Activated T-cell treated with anti-CD3 and anti-CD28 coated beads, Interleukin-2, amount 50 U/mL, for 72 hours (primary cell): ENCODE measurements at regions not wholly inside any gene's neighbourhood (a gene's known extent, or its start where the extent isn't known, plus 50 kb on each side); places are given as distances from the start of the nearest gene placed in this dataset.
"Not testable (repeated sequence)": the region's sequence is repeated elsewhere in the genome, so short reads cannot be mapped to it uniquely, and the experiment has no call there.

ENCODE experiments used
- ATAC-seq, 2 donors: fragments of 150-1000 bp; cut with Tn5 transposase; replicated peaks in 1 of 2; 2 replicates each; pipeline ENCODE4 v1.10.0; 2021; ENCODE audit warnings: moderate library complexity in 2 of 2, mild to moderate bottlenecking in 1 of 2
- DNase-seq, 2 donors: peaks; one replicate each; pipeline ENCODE4 v3.0.0; 2021 to 2022; ENCODE audit warnings: mixed read lengths in 1 of 2
- H3K27ac Mint-ChIP-seq: one replicate; pipeline ENCODE4 v1.8.0; 2022; ENCODE audit warnings: mild to moderate bottlenecking, moderate library complexity, mixed read lengths
- H3K27me3 Mint-ChIP-seq: one replicate; pipeline ENCODE4 v1.8.0; 2022; ENCODE audit warnings: low read depth, mixed read lengths
- H3K36me3 Mint-ChIP-seq, 2 donors: one replicate each; pipeline ENCODE4 v1.8.0; 2022; ENCODE audit warnings: mixed read lengths in 2 of 2, mild to moderate bottlenecking in 1 of 2; ENCODE audit not compliant: insufficient read depth in 2 of 2
- H3K4me1 Mint-ChIP-seq: one replicate; pipeline ENCODE4 v1.8.0; 2022; ENCODE audit warnings: low read depth, mixed read lengths
- H3K4me3 Mint-ChIP-seq, 2 donors: one replicate each; pipeline ENCODE4 v1.8.0; 2022; ENCODE audit warnings: mild to moderate bottlenecking in 2 of 2, mixed read lengths in 2 of 2, moderate library complexity in 2 of 2
- H3K9me3 Mint-ChIP-seq, 2 donors: one replicate each; pipeline ENCODE4 v1.8.0; 2022; ENCODE audit warnings: mixed read lengths in 2 of 2

GRCh38 chr9:78142264-78142663, 93.6 kb upstream of the CEP78 start:
- H3K9me3 Mint-ChIP-seq = peaks cover 10 to 15% of the 10 kb centered on the region in 2 donors
- not testable (repeated sequence) for H3K27ac Mint-ChIP-seq, H3K27me3 Mint-ChIP-seq, H3K4me3 Mint-ChIP-seq, H3K4me1 Mint-ChIP-seq, ATAC-seq, DNase-seq
- peaks cover 12 to 19% of the 10 kb centered on the region in 2 donors for H3K36me3 Mint-ChIP-seq

DNA sequence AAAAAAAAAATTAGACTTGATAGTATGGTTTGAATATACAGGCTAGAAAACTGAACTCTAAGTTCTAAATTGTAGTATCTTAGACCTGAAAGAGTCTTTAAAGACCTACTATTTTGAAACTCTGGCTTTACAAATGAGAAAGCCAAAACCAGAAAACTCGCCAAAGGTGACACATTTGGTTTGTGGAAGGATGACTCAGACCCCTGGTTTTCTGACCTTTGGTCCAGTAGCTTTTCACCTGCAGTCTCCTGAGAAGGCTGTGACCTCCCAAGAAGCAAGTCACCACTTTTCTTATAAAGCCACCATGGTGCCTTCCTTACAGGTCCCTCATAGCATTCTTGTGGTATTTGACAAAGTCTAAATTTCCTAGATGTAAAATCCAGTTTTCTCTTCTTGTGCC, 102.1 kb upstream of the CEP78 start:
- Mint-ChIP-seq H3K4me3 (peak overlapping the region in 1 of 2 donors; percentile 18), H3K27me3 (no peaks in the 10 kb centered on the region), H3K4me1 (peaks cover 32% of the 10 kb centered on the region), H3K27ac (no peak overlapping the region), H3K9me3 (peaks cover 2 to 7% of the 10 kb centered on the region in 2 donors), H3K36me3 (peaks cover 6 to 13% of the 10 kb centered on the region in 2 donors)
- peak; percentile 87 to 91 for ATAC-seq
- DNase-seq = peak; percentile 35 to 51

DNA sequence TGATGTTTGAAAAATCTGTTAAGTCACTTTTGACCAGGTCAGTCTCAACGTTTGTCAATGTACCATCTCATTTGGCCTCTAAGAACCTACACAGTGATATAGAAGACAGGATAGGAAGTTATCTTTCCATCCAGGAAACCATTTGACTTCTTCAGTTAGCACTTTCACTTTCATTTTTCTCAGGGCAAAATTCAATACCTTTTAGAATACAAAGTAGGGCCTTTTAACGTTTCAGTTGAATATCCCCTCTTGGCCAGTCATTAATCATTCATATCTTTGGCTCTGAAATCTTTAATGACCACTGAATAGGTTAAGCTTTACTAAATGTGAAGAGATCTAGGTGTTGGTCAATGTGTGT, 101.1 kb upstream of the GNAQ start:
- Mint-ChIP-seq H3K27ac (peak overlapping the region; percentile 68), H3K9me3 (peaks cover under 1 to 6% of the 10 kb centered on the region in 2 donors), H3K27me3 (no peaks in the 10 kb centered on the region), H3K4me3 (peak overlapping the region; percentile 63 to 81), H3K4me1 (peaks cover 32% of the 10 kb centered on the region), H3K36me3 (peaks cover 2 to 9% of the 10 kb centered on the region in 2 donors)
- DNase-seq = no peak
- peak in 1 of 2 donors; percentile 45 for ATAC-seq

DNA sequence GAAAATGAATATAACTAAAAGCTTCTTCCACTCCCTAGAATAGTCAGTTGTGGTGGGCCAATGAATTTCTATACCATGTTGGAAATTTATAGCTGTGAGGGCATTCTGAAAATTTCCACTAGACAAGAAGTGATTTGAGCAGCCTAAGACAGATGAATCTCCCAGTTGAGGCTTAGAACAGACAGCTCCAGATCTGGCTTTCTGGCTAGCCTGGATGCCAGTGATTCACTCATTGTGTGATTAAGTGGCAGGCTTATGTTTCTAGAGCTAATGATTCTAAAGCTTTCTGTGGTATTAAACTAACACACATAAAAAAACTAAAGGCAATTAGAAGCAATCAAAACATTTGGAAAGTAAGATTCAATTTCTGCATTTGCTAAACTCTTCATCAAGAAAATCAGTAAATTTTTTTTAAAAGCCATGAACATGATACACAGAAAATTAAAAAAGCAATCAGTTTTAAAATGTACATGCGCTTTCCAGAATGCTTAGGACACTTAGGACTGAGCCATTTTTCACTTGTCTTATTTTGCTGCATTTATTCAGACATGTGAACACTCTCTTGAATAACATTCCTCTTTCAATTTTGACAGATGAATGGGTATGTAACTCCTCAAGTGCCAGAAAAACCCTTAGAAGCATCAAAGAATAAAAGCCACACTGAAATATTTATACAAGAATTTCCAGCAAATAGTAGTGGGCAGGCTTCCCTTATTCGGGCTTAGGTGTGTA, 100.5 kb upstream of the GNAQ start:
- Mint-ChIP-seq H3K9me3 (peaks cover 0 to 3% of the 10 kb centered on the region in 2 donors), H3K4me3 (peak overlapping the region; percentile 63 to 81), H3K27ac (peak overlapping the region; percentile 68), H3K36me3 (peaks cover 0 to 4% of the 10 kb centered on the region in 2 donors), H3K4me1 (peaks cover 32% of the 10 kb centered on the region), H3K27me3 (no peaks in the 10 kb centered on the region)
- no peak for DNase-seq
- ATAC-seq = no peak

DNA sequence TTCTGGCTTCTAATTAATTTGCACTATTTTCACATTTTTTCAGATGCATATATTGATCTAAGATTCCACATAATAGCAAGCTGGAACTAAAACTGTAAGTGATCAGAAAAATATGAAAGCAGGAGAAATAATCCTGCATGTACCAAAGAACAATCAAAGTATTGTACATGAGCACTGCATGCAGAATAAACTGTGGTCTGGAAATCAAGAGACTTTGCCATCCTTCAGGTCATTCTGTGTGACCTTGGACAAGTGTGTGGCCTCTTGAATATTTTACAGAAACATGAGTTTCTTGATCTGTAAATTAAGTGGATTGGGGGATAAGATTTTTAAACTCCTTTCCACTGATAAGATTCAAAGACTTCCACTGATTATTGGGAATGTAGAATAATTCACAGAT, 99.2 kb upstream of the GNAQ start:
- Mint-ChIP-seq H3K36me3 (no peaks in the 10 kb centered on the region), H3K9me3 (peaks cover 0 to 2% of the 10 kb centered on the region in 2 donors)

GRCh38 chr9:78130004-78130403, 98.4 kb upstream of the GNAQ start:
- H3K4me3 Mint-ChIP-seq = no peak overlapping the region
- ATAC-seq (no peak), DNase-seq (no peak)
- no peaks in the 10 kb centered on the region for H3K36me3 Mint-ChIP-seq
- H3K27me3 Mint-ChIP-seq = no peaks in the 10 kb centered on the region
- peaks cover 26% of the 10 kb centered on the region for H3K4me1 Mint-ChIP-seq
- H3K27ac Mint-ChIP-seq = no peak overlapping the region
- H3K9me3 Mint-ChIP-seq = no peaks in the 10 kb centered on the region

More for the DNA sequence above, 99.2 kb upstream of the GNAQ start:
- Mint-ChIP-seq H3K27me3 (no peaks in the 10 kb centered on the region), H3K4me3 (no peak overlapping the region), H3K27ac (no peak overlapping the region), H3K4me1 (peaks cover 32% of the 10 kb centered on the region)
- ATAC-seq = no peak
- DNase-seq = no peak

GRCh38 chr9:78127279-78128225, 95.9 kb upstream of the GNAQ start:
- Mint-ChIP-seq H3K27me3 (no peaks in the 10 kb centered on the region), H3K4me3 (no peak overlapping the region), H3K36me3 (peaks cover 0 to 1% of the 10 kb centered on the region in 2 donors), H3K27ac (no peak overlapping the region), H3K9me3 (no peaks in the 10 kb centered on the region), H3K4me1 (peaks cover 11% of the 10 kb centered on the region)
- DNase-seq (no peak), ATAC-seq (no peak)

GRCh38 chr9:78123808-78124207, 92.2 kb upstream of the GNAQ start:
- Mint-ChIP-seq H3K4me3 (no peak overlapping the region), H3K36me3 (peaks cover 0 to 1% of the 10 kb centered on the region in 2 donors), H3K27ac (no peak overlapping the region), H3K4me1 (peaks cover 18% of the 10 kb centered on the region), H3K27me3 (no peaks in the 10 kb centered on the region), H3K9me3 (no peaks in the 10 kb centered on the region)
- DNase-seq (no peak), ATAC-seq (no peak)

GRCh38 chr9:78122631-78123030, 91.0 kb upstream of the GNAQ start:
- Mint-ChIP-seq H3K4me1 (peaks cover 30% of the 10 kb centered on the region), H3K9me3 (no peaks in the 10 kb centered on the region)

DNA sequence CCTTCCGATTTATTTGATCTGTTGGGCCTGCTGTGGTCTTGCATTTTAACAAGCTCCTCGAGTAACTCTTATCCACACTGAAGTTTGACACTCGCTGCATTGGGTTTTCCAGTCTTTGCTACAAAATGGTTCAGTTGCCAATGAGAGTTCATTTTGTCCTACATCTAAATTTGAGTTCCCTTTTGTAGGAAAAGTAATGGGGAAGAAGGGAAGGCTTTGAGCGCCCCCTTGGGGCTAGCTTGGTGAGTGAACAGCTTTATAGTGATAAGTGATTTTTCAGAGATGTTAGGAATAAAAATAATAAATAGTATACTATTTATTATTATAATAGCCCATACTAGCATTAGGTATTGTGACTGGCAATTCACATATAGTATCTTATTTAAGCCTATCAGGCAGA, 89.9 kb upstream of the GNAQ start:
- H3K4me1 Mint-ChIP-seq = peaks cover 30% of the 10 kb centered on the region
- H3K27ac Mint-ChIP-seq = no peak overlapping the region
- H3K27me3 Mint-ChIP-seq = no peaks in the 10 kb centered on the region
- ATAC-seq = no peak
- no peaks in the 10 kb centered on the region for H3K9me3 Mint-ChIP-seq
- peaks cover 0 to 1% of the 10 kb centered on the region in 2 donors for H3K36me3 Mint-ChIP-seq
- peak; percentile 50 to 60 for DNase-seq
- no peak overlapping the region for H3K4me3 Mint-ChIP-seq

More at GRCh38 chr9:78122631-78123030, 91.0 kb upstream of the GNAQ start:
- no peaks in the 10 kb centered on the region for H3K27me3 Mint-ChIP-seq
- no peak for DNase-seq
- peaks cover 0 to 1% of the 10 kb centered on the region in 2 donors for H3K36me3 Mint-ChIP-seq
- no peak for ATAC-seq
- no peak overlapping the region for H3K27ac Mint-ChIP-seq
- no peak overlapping the region for H3K4me3 Mint-ChIP-seq

- Mint-ChIP-seq H3K4me1 (peaks cover 30% of the 10 kb centered on the region), H3K36me3 (peaks cover 0 to 1% of the 10 kb centered on the region in 2 donors), H3K4me3 (peak overlapping the region; percentile 53 to 64), H3K27me3 (no peaks in the 10 kb centered on the region), H3K27ac (peak overlapping the region; percentile 70), H3K9me3 (no peaks in the 10 kb centered on the region)
- ATAC-seq (peak; percentile 95 to 98), DNase-seq (peak; percentile 2 to 13)
These were observed 87.3 kb upstream of the GNAQ start for GRCh38 chr9:78118742-78119473.

DNA sequence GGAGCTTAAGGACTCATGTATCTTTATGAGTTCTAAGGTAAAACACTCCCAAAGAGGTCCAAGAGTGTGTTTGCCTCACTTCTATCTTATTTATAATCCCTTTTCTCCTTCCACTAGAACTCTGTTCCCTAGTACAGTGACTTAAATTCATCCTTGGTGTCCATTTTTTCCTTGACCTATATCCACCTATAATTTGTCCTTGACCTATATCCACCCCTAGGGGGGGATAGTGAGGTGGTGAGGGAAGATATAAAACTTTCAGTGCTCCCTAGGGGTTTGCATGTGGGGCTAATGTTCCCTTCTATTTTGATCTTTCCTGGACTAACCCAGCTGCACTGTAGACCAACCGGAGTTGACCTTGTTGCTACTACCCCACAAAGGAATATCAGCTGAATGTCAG, 83.5 kb upstream of the GNAQ start:
- peaks cover 3 to 8% of the 10 kb centered on the region in 2 donors for H3K36me3 Mint-ChIP-seq
- no peak overlapping the region for H3K27ac Mint-ChIP-seq
- H3K4me3 Mint-ChIP-seq = no peak overlapping the region
- H3K27me3 Mint-ChIP-seq = no peaks in the 10 kb centered on the region
- peak; percentile 13 to 40 for DNase-seq
- ATAC-seq = no peak
- H3K9me3 Mint-ChIP-seq = peaks cover 4 to 5% of the 10 kb centered on the region in 2 donors
- H3K4me1 Mint-ChIP-seq = peaks cover 42% of the 10 kb centered on the region
